Caco-2 (cell line): ENCODE measurements at regions not wholly inside any gene's neighbourhood (a gene's known extent, or its start where the extent isn't known, plus 50 kb on each side); places are given as distances from the start of the nearest gene placed in this dataset.

Experiments used
- BruUV-seq: library from RNA; stranded (reverse); fragments of 400-500 nt; replicated peaks from 2 replicates; lab custom pipeline; 2021; lab: Mats Ljungman, UMichigan
- CTCF ChIA-PET: fragments of 300-600 bp; sonication (Branson Sonifier 250); formaldehyde crosslinking; loops from one replicate; lab custom pipeline; 2022; ENCODE audit warnings: antibody characterized with exemption; lab: Charles Lee
- POLR2A ChIA-PET: fragments of 300-600 bp; sonication (Branson Sonifier 250); formaldehyde crosslinking; loops from one replicate; lab custom pipeline; 2022; ENCODE audit warnings: antibody characterized with exemption; lab: Charles Lee
- DNase-seq, 2 experiments: peaks; one replicate each; pipeline versions ENCODE4 v3.0.0 to v3.0.0-alpha.2; 2020 to 2022
- H3K27me3 ChIP-seq: replicated peaks from 2 replicates; pipeline ENCODE4 v1.6.0; 2011; ENCODE audit warnings: low read length; ENCODE audit not compliant: control insufficient read depth, insufficient read depth
- H3K36me3 ChIP-seq: 2 replicates; pipeline ENCODE4 v1.5.1; 2011; ENCODE audit warnings: low read length; ENCODE audit not compliant: control insufficient read depth, insufficient read depth
- H3K4me1 ChIP-seq: fragments of 250-450 bp; sonication (Bioruptor Pico); 2 replicates; pipeline ENCODE4 v1.5.1; 2020; ENCODE audit warnings: mild to moderate bottlenecking
- H3K4me3 ChIP-seq: 2 replicates; pipeline ENCODE4 v1.5.1; 2011; ENCODE audit warnings: low read depth, mild to moderate bottlenecking, control low read depth, low read length
- H3K9me3 ChIP-seq: fragments of 250-450 bp; sonication (Bioruptor Pico); 2 replicates; pipeline ENCODE4 v1.5.1; 2020; ENCODE audit warnings: mild to moderate bottlenecking, moderate library complexity
- H3K27ac Mint-ChIP-seq: one replicate; pipeline ENCODE4 v1.8.0; 2022; ENCODE audit warnings: mixed read lengths; ENCODE audit not compliant: unreplicated experiment
- H3K27me3 Mint-ChIP-seq: one replicate; pipeline ENCODE4 v1.8.0; 2022; ENCODE audit warnings: mixed read lengths; ENCODE audit not compliant: insufficient read depth, unreplicated experiment
- H3K36me3 Mint-ChIP-seq: one replicate; pipeline ENCODE4 v1.8.0; 2022; ENCODE audit warnings: mild to moderate bottlenecking, mixed read lengths; ENCODE audit not compliant: insufficient read depth, unreplicated experiment
- H3K4me1 Mint-ChIP-seq: one replicate; pipeline ENCODE4 v1.8.0; 2022; ENCODE audit warnings: low read depth, mixed read lengths; ENCODE audit not compliant: unreplicated experiment
- H3K4me3 Mint-ChIP-seq: one replicate; pipeline ENCODE4 v1.8.0; 2022; ENCODE audit warnings: mild to moderate bottlenecking, moderate library complexity, mixed read lengths; ENCODE audit not compliant: unreplicated experiment
- H3K9me3 Mint-ChIP-seq: one replicate; pipeline ENCODE4 v1.8.0; 2022; ENCODE audit warnings: mixed read lengths; ENCODE audit not compliant: unreplicated experiment
- CTCF ChIP-seq, 2 experiments: fragments of 200-600 bp in 1 of 2; IDR thresholded peaks; 1 replicate in 1 of 2; 2 replicates in 1 of 2; pipeline versions ENCODE4 v1.5.1 to v1.8.0; 2011 to 2022; ENCODE audit warnings: antibody characterized with exemption in 1 of 2, control low read depth in 1 of 2, inconsistent platforms in 1 of 2, low read depth in 1 of 2, low read length in 1 of 2, mild to moderate bottlenecking in 1 of 2, moderate library complexity in 1 of 2; ENCODE audit not compliant: insufficient read depth in 1 of 2, severe bottlenecking in 1 of 2, unreplicated experiment in 1 of 2
- intact Hi-C: fragments of 100-400 bp; cut with micrococcal nuclease; formaldehyde crosslinking; loops from one replicate; pipeline ENCODE4 v1.10.0; 2022; ENCODE audit not compliant: unreplicated experiment

GRCh38 chr20:40305303-40305702 is 383.7 kb downstream of the MAFB start:
- no TSS peak for BruUV-seq
- no peaks in the 10 kb centered on the region for H3K36me3 ChIP-seq
- Mint-ChIP-seq H3K36me3 (no peaks in the 10 kb centered on the region), H3K4me1 (peaks cover 8% of the 10 kb centered on the region), H3K27me3 (no peaks in the 10 kb centered on the region), H3K4me3 (no peak overlapping the region), H3K27ac (no peak overlapping the region), H3K9me3 (no peaks in the 10 kb centered on the region)
- H3K9me3 ChIP-seq = no peaks in the 10 kb centered on the region
- no peak for TF ChIP-seq CTCF (IDR thresholded peaks at IDR 0.05; ENCODE audit: insufficient read depth in 1 of 2, low read depth in 1 of 2, low read length in 1 of 2, severe bottlenecking in 1 of 2, unreplicated experiment in 1 of 2)
- ChIA-PET POLR2A (no interaction called here), CTCF (no interaction called here)
- no peaks in the 10 kb centered on the region for H3K27me3 ChIP-seq
- DNase-seq = no peak
- H3K4me1 ChIP-seq = no peaks in the 10 kb centered on the region
- intact Hi-C loops = no loop called here
- H3K4me3 ChIP-seq = no peak overlapping the region

- no TSS peak for BruUV-seq
Observed at GRCh38 chr20:40304119-40304613, 384.9 kb downstream of the MAFB start.

GRCh38 chr20:40294747-40295146 is 394.3 kb downstream of the MAFB start:
- ChIA-PET POLR2A (no interaction called here), CTCF (no interaction called here)
- Mint-ChIP-seq H3K4me1 (no peaks in the 10 kb centered on the region), H3K27me3 (peaks cover 7% of the 10 kb centered on the region), H3K4me3 (no peak overlapping the region), H3K36me3 (no peaks in the 10 kb centered on the region), H3K27ac (no peak overlapping the region), H3K9me3 (no peaks in the 10 kb centered on the region)
- Histone ChIP-seq H3K4me3 (no peak overlapping the region), H3K27me3 (no peaks in the 10 kb centered on the region), H3K9me3 (peaks cover 8% of the 10 kb centered on the region), H3K4me1 (no peaks in the 10 kb centered on the region), H3K36me3 (no peaks in the 10 kb centered on the region)
- no peak for DNase-seq
- intact Hi-C loops = loop anchor here (2.0 kb wide), 1 partner anchor 16 kb away; no protein-coding TSS in a partner anchor
- BruUV-seq = no TSS peak
- TF ChIP-seq CTCF (IDR thresholded peaks at IDR 0.05; ENCODE audit: insufficient read depth in 1 of 2, low read depth in 1 of 2, low read length in 1 of 2, severe bottlenecking in 1 of 2, unreplicated experiment in 1 of 2) = no peak

More at GRCh38 chr20:40304119-40304613, 384.9 kb downstream of the MAFB start:
- Mint-ChIP-seq H3K27me3 (no peaks in the 10 kb centered on the region), H3K36me3 (no peaks in the 10 kb centered on the region), H3K27ac (no peak overlapping the region), H3K4me1 (peaks cover 8% of the 10 kb centered on the region), H3K9me3 (no peaks in the 10 kb centered on the region), H3K4me3 (no peak overlapping the region)
- DNase-seq = no peak
- Histone ChIP-seq H3K4me3 (no peak overlapping the region), H3K9me3 (no peaks in the 10 kb centered on the region), H3K4me1 (no peaks in the 10 kb centered on the region), H3K36me3 (no peaks in the 10 kb centered on the region), H3K27me3 (no peaks in the 10 kb centered on the region)
- POLR2A ChIA-PET = no interaction called here
- no peak for TF ChIP-seq CTCF (IDR thresholded peaks at IDR 0.05; ENCODE audit: insufficient read depth in 1 of 2, low read depth in 1 of 2, low read length in 1 of 2, severe bottlenecking in 1 of 2, unreplicated experiment in 1 of 2)
- CTCF ChIA-PET = no interaction called here
- intact Hi-C loops = no loop called here
